B cell (primary cell): ENCODE measurements at regions not wholly inside any gene's neighbourhood (a gene's known extent, or its start where the extent isn't known, plus 50 kb on each side); places are given as distances from the start of the nearest gene placed in this dataset.

Experiments
- EZH2 ChIP-seq: IDR thresholded peaks from 2 replicates; pipeline ENCODE4 v1.6.1; 2012; ENCODE audit warnings: borderline replicate concordance, low read depth, mild to moderate bottlenecking, moderate library complexity, low read length; ENCODE audit not compliant: insufficient read depth, poor library complexity, severe bottlenecking
- TF ChIP-seq, protein P1 (sequence below): fragments of 200-600 bp; IDR thresholded peaks from one replicate; pipeline ENCODE4 v1.8.0; 2022; ENCODE audit warnings: antibody characterized with exemption, mild to moderate bottlenecking

DNA sequence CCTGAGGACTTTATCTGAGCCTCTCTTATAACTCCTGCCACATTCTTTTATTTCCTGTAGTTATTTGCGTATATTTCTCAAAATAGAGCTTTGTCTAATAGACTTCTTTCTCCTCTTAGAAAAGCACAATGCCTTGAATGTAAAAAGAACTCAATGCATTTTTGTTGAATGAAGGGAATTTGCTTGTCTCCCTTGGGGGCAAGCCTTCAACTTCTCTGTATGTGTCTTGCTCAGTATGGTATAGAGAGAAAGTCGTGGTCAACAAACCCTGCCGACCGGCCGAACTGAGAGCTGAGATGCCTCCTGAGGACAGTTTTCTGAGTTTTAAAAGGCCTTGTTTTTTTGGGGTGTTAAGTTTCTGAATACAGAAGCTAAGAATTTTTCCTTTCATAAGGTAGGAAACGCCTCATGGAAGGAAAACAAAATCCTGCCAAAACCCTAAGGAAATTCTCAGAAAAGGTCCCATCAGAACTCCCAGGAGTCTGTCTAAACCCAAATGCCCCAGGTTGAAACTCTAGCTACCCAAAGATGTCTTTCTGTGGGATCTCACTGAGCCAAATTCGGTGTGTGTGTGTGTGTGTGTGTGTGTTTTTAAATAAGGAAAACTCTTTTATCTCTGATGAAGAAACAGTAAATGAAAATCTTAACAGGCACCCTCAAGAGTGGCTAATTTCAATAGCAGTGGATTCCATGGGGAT, 136.6 kb downstream of the C12orf75 start:
- TF ChIP-seq, protein P1, sequence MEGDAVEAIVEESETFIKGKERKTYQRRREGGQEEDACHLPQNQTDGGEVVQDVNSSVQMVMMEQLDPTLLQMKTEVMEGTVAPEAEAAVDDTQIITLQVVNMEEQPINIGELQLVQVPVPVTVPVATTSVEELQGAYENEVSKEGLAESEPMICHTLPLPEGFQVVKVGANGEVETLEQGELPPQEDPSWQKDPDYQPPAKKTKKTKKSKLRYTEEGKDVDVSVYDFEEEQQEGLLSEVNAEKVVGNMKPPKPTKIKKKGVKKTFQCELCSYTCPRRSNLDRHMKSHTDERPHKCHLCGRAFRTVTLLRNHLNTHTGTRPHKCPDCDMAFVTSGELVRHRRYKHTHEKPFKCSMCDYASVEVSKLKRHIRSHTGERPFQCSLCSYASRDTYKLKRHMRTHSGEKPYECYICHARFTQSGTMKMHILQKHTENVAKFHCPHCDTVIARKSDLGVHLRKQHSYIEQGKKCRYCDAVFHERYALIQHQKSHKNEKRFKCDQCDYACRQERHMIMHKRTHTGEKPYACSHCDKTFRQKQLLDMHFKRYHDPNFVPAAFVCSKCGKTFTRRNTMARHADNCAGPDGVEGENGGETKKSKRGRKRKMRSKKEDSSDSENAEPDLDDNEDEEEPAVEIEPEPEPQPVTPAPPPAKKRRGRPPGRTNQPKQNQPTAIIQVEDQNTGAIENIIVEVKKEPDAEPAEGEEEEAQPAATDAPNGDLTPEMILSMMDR = no peak
- TF ChIP-seq EZH2 = no peak
